B cell (primary cell): ENCODE measurements at regions not wholly inside any gene's neighbourhood (a gene's known extent, or its start where the extent isn't known, plus 50 kb on each side); places are given as distances from the start of the nearest gene placed in this dataset.

ENCODE experiments used
- ATAC-seq: fragments of 200-7000 bp; cut with Tn5 transposase; one replicate; pipeline ENCODE4 v1.10.0; 2021; ENCODE audit warnings: low read depth, mild to moderate bottlenecking, moderate number of reproducible peaks, moderate library complexity
- CTCF ChIA-PET: fragments of 350-600 bp; sonication (Branson Sonifier 250); formaldehyde crosslinking; loops from one replicate; lab custom pipeline; 2021; ENCODE audit warnings: antibody characterized with exemption, inconsistent platforms; lab: Charles Lee
- POLR2A ChIA-PET: fragments of 350-600 bp; sonication (Branson Sonifier 250); formaldehyde crosslinking; loops from one replicate; lab custom pipeline; 2021; ENCODE audit warnings: antibody characterized with exemption; lab: Charles Lee
- DNase-seq: peaks from one replicate; pipeline ENCODE4 v3.0.0; 2013
- H2AFZ ChIP-seq: 2 replicates; pipeline ENCODE4 v1.6.1; 2012; ENCODE audit warnings: mild to moderate bottlenecking, low read depth, low read length; ENCODE audit not compliant: insufficient read depth, poor library complexity, severe bottlenecking
- H3K27ac ChIP-seq, 2 donors: 1 replicate in 1 of 2; 2 replicates in 1 of 2; pipeline ENCODE4 v1.5.1; 2012 to 2013; ENCODE audit warnings: low read length in 2 of 2, mild to moderate bottlenecking in 2 of 2, moderate library complexity in 1 of 2
- H3K27me3 ChIP-seq, 4 experiments: fragments of 200-600 bp in 1 of 4; sonication (generic) in 1 of 4; replicated peaks in 1 of 4; 1 replicate in 2 of 4; 2 replicates in 2 of 4; pipeline versions ENCODE4 v1.6.1 to v1.7.0; 2013 to 2016; ENCODE audit warnings: low read length in 3 of 4, mild to moderate bottlenecking in 2 of 4, mixed read lengths in 1 of 4, moderate library complexity in 1 of 4; ENCODE audit not compliant: insufficient read depth in 4 of 4, control insufficient read depth in 3 of 4; ENCODE audit errors: control extremely low read depth in 1 of 4
- H3K36me3 ChIP-seq, 2 experiments: replicated peaks in 1 of 2; 1 replicate in 1 of 2; 2 replicates in 1 of 2; pipeline versions ENCODE4 v1.6.1 to v1.7.1; 2013; ENCODE audit warnings: low read length in 1 of 2; ENCODE audit not compliant: insufficient read depth in 2 of 2, control insufficient read depth in 1 of 2; ENCODE audit errors: control extremely low read depth in 1 of 2, extremely low read depth in 1 of 2
- H3K4me1 ChIP-seq, 2 donors: fragments of 200-600 bp in 1 of 2; sonication (generic) in 1 of 2; 1 replicate in 1 of 2; 2 replicates in 1 of 2; pipeline versions ENCODE4 v1.5.1 to v1.6.1; 2013 to 2017; ENCODE audit warnings: low read length in 2 of 2; ENCODE audit not compliant: control insufficient read depth in 2 of 2, insufficient read depth in 2 of 2
- H3K4me2 ChIP-seq: replicated peaks from 2 replicates; pipeline ENCODE3; 2012; ENCODE audit warnings: mild to moderate bottlenecking, low read depth, low read length; ENCODE audit not compliant: poor library complexity, severe bottlenecking
- H3K4me3 ChIP-seq, 5 experiments: fragments of 200-600 bp in 1 of 5; sonication (generic) in 1 of 5; 1 replicate in 3 of 5; 2 replicates in 2 of 5; pipeline versions ENCODE4 v1.5.1 to v1.7.0; 2011 to 2016; ENCODE audit warnings: low read length in 4 of 5, mild to moderate bottlenecking in 4 of 5, low read depth in 2 of 5, control low read depth in 1 of 5, moderate library complexity in 1 of 5; ENCODE audit not compliant: insufficient read depth in 1 of 5; ENCODE audit errors: control extremely low read depth in 1 of 5, extremely low read depth in 1 of 5
- H3K79me2 ChIP-seq: fragments of 200-600 bp; sonication (generic); one replicate; pipeline ENCODE4 v1.6.0; 2016; ENCODE audit warnings: low read length; ENCODE audit not compliant: control insufficient read depth, insufficient read depth
- H3K9ac ChIP-seq: fragments of 200-600 bp; sonication (generic); 2 replicates; pipeline ENCODE4 v1.6.1; 2017; ENCODE audit warnings: mild to moderate bottlenecking, low read length, moderate library complexity
- H3K9me3 ChIP-seq, 3 donors: one replicate each; pipeline versions ENCODE4 v1.6.1 to v1.7.1; 2013; ENCODE audit warnings: low read length in 2 of 3; ENCODE audit not compliant: control insufficient read depth in 2 of 3, insufficient read depth in 1 of 3; ENCODE audit errors: control extremely low read depth in 1 of 3
- H4K20me1 ChIP-seq: 2 replicates; pipeline ENCODE4 v1.6.0; 2012; ENCODE audit warnings: mild to moderate bottlenecking, low read length; ENCODE audit not compliant: insufficient read depth, control insufficient read depth, poor library complexity, severe bottlenecking
- H3K27ac Mint-ChIP-seq: one replicate; pipeline ENCODE4 v1.8.0; 2021; ENCODE audit warnings: mixed read lengths
- H3K27me3 Mint-ChIP-seq: one replicate; pipeline ENCODE4 v1.8.0; 2021; ENCODE audit warnings: mixed read lengths
- H3K4me1 Mint-ChIP-seq: one replicate; pipeline ENCODE4 v1.8.0; 2021; ENCODE audit warnings: mixed read lengths
- H3K4me3 Mint-ChIP-seq: one replicate; pipeline ENCODE4 v1.8.0; 2021; ENCODE audit warnings: mixed read lengths
- H3K9me3 Mint-ChIP-seq: one replicate; pipeline ENCODE4 v1.8.0; 2022; ENCODE audit warnings: mixed read lengths; ENCODE audit not compliant: insufficient read depth
- EZH2 ChIP-seq: IDR thresholded peaks from 2 replicates; pipeline ENCODE4 v1.6.1; 2012; ENCODE audit warnings: borderline replicate concordance, low read depth, mild to moderate bottlenecking, moderate library complexity, low read length; ENCODE audit not compliant: insufficient read depth, poor library complexity, severe bottlenecking
- WGBS: methylation state at CpG from one replicate; pipeline ENCODE4 v1.1.5; 2013; ENCODE audit warnings: missing lambda C conversion rate; ENCODE audit not compliant: insufficient coverage; 5-methylcytosine and 5-hydroxymethylcytosine counted together
- intact Hi-C: fragments of 100-400 bp; cut with micrococcal nuclease; formaldehyde crosslinking; loops from one replicate; pipeline ENCODE4 v1.10.0; 2022
- TF ChIP-seq, protein P1 (sequence below): fragments of 200-600 bp; IDR thresholded peaks from one replicate; pipeline ENCODE4 v1.8.0; 2022; ENCODE audit warnings: antibody characterized with exemption, mild to moderate bottlenecking

GRCh38 chr6:140441256-140441655 is 1066.8 kb upstream of the CITED2 start:
- WGBS, result 82% methylated on average over 5 of the region's 6 CpGs
- peak; percentile 26 for DNase-seq
- CTCF ChIA-PET, result interaction anchor here (1.6 kb wide), 1 partner anchor 1072 kb away, joined by 7 read pairs; no protein-coding TSS in a partner anchor
- H3K27ac Mint-ChIP-seq, result no peak overlapping the region
- POLR2A ChIA-PET, result no interaction called here
- Histone ChIP-seq H3K27ac (no peak overlapping the region), H3K79me2 (no peaks in the 10 kb centered on the region), H3K4me3 (no peak overlapping the region), H2AFZ (no peak overlapping the region), H3K27me3 (no peaks in the 10 kb centered on the region), H4K20me1 (no peaks in the 10 kb centered on the region), H3K4me2 (no peak overlapping the region), H3K9ac (no peak overlapping the region), H3K36me3 (no peaks in the 10 kb centered on the region), H3K9me3 (no peaks in the 10 kb centered on the region), H3K4me1 (no peaks in the 10 kb centered on the region)
- no peaks in the 10 kb centered on the region for H3K27me3 Mint-ChIP-seq
- no peaks in the 10 kb centered on the region for H3K4me1 Mint-ChIP-seq
- no peak overlapping the region for H3K4me3 Mint-ChIP-seq
- no peaks in the 10 kb centered on the region for H3K9me3 Mint-ChIP-seq
- intact Hi-C loops, result loop anchor here (5.0 kb wide), 1 partner anchor 559 kb away; no protein-coding TSS in a partner anchor
- no peak for ATAC-seq
- TF ChIP-seq EZH2, result no peak
- TF ChIP-seq, protein P1, sequence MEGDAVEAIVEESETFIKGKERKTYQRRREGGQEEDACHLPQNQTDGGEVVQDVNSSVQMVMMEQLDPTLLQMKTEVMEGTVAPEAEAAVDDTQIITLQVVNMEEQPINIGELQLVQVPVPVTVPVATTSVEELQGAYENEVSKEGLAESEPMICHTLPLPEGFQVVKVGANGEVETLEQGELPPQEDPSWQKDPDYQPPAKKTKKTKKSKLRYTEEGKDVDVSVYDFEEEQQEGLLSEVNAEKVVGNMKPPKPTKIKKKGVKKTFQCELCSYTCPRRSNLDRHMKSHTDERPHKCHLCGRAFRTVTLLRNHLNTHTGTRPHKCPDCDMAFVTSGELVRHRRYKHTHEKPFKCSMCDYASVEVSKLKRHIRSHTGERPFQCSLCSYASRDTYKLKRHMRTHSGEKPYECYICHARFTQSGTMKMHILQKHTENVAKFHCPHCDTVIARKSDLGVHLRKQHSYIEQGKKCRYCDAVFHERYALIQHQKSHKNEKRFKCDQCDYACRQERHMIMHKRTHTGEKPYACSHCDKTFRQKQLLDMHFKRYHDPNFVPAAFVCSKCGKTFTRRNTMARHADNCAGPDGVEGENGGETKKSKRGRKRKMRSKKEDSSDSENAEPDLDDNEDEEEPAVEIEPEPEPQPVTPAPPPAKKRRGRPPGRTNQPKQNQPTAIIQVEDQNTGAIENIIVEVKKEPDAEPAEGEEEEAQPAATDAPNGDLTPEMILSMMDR, result no peak

- Mint-ChIP-seq H3K4me3 (no peak overlapping the region), H3K27me3 (no peaks in the 10 kb centered on the region), H3K27ac (no peak overlapping the region), H3K9me3 (no peaks in the 10 kb centered on the region), H3K4me1 (no peaks in the 10 kb centered on the region)
- Histone ChIP-seq H3K4me3 (no peak overlapping the region), H2AFZ (no peak overlapping the region), H3K9ac (no peak overlapping the region), H3K79me2 (no peaks in the 10 kb centered on the region), H3K9me3 (no peaks in the 10 kb centered on the region), H3K27ac (no peak overlapping the region), H3K4me1 (no peaks in the 10 kb centered on the region), H3K4me2 (no peak overlapping the region), H3K36me3 (no peaks in the 10 kb centered on the region), H4K20me1 (no peaks in the 10 kb centered on the region), H3K27me3 (no peaks in the 10 kb centered on the region)
- ChIA-PET POLR2A (no interaction called here), CTCF (interaction anchor here (1.6 kb wide), 1 partner anchor 1071 kb away, joined by 7 read pairs; no protein-coding TSS in a partner anchor)
- TF ChIP-seq, protein P1, result no peak
- TF ChIP-seq EZH2, result no peak
- no CpG with 5 or more reads among the region's 2 CpGs for WGBS
- DNase-seq (no peak), ATAC-seq (no peak)
- intact Hi-C loops, result loop anchor here (5.0 kb wide), 1 partner anchor 558 kb away; no protein-coding TSS in a partner anchor
Observed at GRCh38 chr6:140440223-140440835, 1065.9 kb upstream of the CITED2 start.
